Fibroblast of the conjunctiva (primary cell): ENCODE measurements at regions not wholly inside any gene's neighbourhood (a gene's known extent, or its start where the extent isn't known, plus 50 kb on each side); places are given as distances from the start of the nearest gene placed in this dataset.

Experiments used
- DNase-seq: peaks from one replicate; pipeline ENCODE4 v3.0.0-alpha.2; 2010; ENCODE audit warnings: low read depth

DNA sequence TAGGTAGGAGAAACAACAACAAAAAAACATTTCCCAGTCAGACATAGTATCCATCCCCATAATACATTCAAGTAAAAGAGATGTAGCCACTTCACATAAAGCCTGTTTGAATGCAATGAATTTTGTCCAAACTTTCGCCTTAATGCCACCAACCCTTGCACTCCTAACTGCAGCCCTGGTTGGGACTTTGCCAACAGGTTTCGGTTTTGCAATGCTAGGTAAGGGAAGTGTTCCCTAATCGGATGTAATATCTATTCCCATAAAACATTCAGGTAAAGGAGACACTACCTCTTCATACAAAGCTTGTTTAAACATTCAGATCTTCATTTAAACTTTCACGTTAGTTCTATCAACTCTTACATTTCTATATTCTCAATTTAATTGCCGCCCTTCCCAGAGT is 336.1 kb downstream of the DRD1 start:
- no peak for DNase-seq

GRCh38 chr5:175107028-175107588 is 336.9 kb downstream of the DRD1 start:
- no peak for DNase-seq

DNA sequence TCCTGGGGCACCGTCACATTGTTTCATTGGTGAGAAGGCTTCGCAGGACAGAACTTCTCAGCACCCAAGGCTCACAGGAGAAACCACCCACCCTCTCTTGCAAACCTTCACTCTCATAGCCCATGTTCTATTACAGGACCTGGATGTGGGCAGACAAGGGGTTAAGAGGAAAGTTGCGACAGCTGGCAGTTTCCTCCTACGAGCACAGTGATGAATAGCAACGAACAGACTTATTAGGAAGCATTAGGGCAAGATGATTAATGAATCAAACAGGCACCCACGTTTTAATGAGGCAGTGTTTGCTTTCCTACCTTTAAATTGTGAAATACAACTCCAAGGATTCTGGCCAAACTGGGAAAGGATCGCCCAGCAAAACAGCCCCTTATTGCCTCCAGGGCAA is 339.3 kb downstream of the DRD1 start:
- DNase-seq, result no peak

DNA sequence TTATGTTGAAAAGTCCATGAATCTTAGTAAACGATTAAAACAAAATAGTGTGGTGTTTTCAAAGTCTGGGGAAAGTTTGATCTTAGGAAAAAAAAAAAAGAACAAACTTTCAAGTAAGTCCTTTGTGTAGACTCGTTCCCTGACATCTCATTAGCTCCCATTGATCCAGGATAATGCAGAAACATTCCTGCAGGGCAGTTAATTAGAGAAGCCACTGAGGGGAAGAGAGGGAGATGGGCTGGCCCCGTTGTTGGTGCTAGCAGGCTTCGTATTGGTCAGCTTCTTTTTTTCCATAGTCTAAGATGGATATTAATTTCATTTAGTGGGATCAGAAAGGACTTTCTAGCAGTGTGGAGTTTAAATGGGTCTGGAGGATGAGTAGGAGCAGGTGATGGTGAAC is 340.2 kb downstream of the DRD1 start:
- no peak for DNase-seq

- no peak for DNase-seq
Measured at GRCh38 chr5:175102717-175103116, 341.3 kb downstream of the DRD1 start.

DNA sequence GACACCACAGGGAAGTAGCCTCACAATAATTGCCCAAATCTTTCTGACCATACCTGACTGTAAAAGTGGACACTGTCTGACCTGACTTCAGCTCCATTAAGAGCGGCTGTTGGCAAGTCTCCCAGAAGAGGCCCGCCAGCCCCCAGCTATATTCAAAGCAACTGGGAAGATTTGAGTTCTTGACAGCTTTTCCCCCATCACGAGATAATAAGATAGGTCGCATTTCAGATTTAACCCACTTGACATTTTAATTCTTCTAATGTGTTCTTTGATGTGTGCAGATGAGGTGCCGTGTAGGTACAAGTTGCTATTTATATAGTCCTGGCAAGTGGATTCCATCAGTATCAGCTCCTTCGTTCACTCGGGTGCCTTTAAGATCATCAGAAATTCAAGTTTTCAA is 345.7 kb downstream of the DRD1 start:
- no peak for DNase-seq

DNA sequence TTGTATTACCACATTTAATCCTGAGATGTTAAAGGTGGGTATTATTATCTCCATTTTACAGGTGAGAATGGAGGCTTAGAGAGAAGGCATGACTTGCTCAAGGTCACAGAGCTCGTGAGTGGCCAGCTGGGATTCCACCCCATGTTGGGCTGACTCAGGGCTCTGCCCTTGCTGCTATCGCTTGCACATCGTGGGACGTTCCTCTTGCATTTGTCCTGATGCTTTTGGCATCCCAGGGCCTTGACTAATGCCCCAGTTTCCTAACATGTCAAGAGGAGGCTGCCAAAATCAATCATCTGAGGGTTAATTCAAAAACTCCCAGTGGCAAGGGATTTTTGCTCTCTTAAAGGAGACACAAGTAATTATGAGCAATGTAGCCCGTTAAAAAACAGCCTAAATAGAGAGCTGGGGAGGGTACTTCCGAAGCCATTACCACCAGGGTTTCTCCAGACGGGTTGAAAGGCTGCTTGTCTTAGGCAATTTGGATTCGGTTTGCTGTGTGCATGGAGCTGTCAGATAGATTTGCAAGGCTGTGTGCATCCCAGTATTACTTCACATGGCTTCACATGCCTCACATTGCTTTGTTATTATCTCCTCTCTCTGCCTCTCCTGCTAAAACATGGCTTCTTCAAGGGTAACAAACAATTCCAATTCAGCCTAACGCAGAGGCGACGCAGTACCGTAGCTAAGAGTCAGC is 347.4 kb downstream of the DRD1 start:
- DNase-seq, result no peak

GRCh38 chr5:175094461-175094860 is 349.5 kb downstream of the DRD1 start:
- DNase-seq, result no peak

DNA sequence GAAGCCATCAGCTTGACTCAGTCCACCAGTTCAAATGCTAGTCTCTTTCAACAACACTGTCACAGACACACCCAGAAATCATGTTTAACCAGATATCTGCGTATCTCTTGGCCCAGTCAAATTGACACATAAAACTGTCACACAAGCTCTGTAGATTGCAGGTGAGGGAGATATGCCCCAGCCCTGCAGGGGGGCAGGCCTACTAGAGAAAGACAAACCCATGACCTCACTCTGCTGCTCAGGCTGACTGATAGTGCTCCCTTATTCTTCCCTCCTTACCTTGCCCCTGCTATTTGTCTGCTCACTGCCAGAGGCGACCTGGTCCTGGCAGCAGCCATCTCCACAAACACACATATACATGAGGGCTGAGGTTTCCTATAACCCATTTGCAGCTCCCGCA is 351.3 kb downstream of the DRD1 start:
- no peak for DNase-seq

- DNase-seq, result no peak
Measured at GRCh38 chr5:175088963-175089362, 355.0 kb downstream of the DRD1 start.

GRCh38 chr5:175082866-175083590 is 358.6 kb downstream of the MSX2 start:
- no peak for DNase-seq

DNA sequence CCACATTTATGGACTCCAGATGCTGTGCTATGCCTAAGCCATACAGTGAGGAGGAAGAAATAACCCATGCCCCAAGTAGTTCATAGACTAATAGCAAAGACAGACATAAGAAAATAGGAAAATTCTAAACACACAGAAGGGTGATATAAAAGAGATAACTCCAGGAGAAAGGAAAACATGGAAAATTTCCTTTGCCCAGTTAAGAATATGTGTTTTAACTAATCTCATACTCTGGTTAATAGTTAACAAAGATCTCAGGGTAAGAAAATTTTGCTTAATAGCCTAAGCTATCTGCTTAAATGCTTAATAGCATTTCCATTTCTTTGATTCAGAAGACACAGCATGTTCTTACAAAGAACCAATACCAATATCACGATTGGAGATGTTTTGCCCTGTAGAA is 358.0 kb downstream of the MSX2 start:
- DNase-seq, result no peak

DNA sequence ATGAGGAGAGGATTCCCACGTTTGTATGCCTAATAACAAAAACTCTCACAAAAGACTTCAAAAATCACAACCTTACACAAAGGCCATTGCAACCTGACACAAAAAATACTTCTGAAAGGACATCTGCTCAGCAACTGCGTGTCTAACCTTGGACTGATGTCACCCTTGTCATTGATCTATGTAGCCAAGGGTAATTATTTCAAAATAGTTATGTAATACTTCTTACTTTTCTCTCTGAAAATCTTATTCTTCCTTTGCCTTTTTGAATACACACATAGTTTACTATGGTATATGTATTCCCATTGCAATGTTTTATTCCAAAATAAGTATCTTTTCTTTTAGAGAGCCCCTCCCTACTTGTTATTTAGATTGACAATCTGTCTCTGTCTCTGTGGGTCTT is 355.3 kb downstream of the MSX2 start:
- no peak for DNase-seq

- DNase-seq, result no peak
Measured at GRCh38 chr5:175070283-175070682, 345.9 kb downstream of the MSX2 start.

GRCh38 chr5:175060257-175060656 is 335.9 kb downstream of the MSX2 start:
- no peak for DNase-seq

DNA sequence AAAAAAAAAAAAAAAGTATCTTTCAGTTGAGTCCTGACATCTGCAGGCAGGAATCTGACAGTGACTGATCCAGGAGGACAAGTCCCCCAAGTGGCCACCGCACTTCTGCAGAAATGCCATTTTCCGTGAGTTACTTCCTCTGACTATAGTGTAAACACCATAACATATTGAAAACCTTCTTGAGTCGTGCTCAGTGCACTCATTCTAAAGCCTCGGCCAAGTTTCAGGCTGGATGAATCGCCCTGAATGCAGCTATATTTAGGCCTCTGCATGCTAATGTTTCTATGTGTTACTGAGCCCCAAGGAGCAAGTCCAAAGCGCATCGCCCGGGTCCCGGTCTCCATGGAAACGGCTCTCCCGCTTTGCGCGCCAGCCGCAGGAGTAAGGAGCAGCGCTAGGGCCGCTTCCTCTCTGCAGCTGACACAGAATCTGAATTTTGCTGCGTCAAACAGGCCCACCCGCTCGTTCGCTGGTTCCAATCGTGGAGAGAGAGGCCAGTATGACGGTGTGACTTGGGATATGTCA is 335.4 kb downstream of the MSX2 start:
- peak; percentile 5 for DNase-seq

DNA sequence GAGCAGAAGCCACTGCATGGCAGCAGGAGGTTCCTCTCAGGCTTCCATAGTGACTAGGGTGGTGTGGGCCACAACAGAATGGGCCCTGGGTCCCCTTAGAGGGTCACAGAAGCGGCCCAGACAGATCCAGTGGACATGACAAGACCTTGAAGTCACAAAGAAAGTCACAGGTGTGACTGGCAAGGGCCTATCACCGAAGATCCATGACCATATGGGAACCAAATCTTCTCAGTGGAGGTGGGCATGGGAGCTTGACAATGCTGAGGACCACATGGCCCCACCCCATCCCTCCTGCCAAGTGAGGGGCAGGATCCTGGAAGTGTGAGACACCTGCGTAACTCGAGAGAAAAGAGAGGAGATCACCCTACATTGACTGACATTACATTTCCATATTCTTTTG is 332.4 kb downstream of the MSX2 start:
- no peak for DNase-seq

DNA sequence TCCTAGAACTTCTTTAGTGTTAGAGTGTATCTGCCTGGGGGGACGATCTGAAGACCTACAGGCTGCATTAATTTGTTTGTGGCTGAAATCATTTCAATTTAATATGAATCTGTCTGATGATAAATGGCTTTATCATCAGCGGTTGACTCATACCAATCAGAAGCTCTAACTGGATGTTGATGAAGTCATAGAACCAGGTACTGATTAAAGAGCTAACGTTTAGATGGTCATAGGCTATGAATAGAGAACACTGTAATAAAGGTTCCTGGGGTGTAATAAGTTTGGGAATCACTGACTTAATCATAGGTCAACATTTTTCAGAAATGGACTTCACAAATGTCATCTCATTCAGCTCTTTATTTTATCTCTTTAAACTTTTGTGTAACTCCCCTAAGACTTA is 329.9 kb downstream of the MSX2 start:
- no peak for DNase-seq

DNA sequence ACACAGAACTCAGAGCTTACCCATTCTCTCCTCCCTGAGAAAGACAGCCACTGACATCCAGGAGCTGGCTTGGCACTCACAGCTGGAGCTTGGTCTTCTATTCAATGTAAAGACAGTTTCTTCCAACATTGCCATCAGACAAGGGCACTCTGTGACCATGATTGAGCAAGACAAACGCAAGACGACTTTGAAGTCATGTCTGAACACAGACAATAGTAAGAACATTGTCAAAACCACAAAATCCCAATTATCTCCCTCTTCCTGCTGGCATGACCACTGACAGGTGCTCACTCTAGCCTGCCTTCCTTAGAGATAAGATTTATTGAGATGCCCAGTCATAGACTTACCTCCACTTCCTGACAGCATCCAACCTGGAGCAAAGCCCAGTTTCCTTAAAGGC is 328.0 kb downstream of the MSX2 start:
- DNase-seq, result no peak

GRCh38 chr5:175047048-175047447 is 322.7 kb downstream of the MSX2 start:
- no peak for DNase-seq

DNA sequence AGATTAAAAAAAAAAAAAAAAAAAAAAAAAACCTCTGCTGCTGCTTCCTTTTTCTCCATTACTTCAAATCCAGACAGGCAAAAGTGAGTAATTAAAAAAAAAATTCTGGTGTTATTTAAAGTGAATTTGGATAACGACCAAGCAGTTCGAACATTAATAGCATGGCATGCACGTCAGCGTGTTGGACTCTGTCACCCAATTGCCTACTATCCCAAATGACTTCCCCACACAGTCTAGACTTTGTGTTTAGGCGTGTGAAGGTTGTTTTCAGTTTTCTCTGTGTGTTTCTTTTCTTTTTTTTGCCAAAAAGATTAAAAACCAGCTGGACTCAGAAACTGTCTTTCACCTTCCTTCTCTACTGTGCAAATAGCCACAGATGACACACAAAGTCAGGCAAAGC is 321.4 kb downstream of the MSX2 start:
- DNase-seq, result no peak

- no peak for DNase-seq
Measured at GRCh38 chr5:175037820-175038219, 313.4 kb downstream of the MSX2 start.

DNA sequence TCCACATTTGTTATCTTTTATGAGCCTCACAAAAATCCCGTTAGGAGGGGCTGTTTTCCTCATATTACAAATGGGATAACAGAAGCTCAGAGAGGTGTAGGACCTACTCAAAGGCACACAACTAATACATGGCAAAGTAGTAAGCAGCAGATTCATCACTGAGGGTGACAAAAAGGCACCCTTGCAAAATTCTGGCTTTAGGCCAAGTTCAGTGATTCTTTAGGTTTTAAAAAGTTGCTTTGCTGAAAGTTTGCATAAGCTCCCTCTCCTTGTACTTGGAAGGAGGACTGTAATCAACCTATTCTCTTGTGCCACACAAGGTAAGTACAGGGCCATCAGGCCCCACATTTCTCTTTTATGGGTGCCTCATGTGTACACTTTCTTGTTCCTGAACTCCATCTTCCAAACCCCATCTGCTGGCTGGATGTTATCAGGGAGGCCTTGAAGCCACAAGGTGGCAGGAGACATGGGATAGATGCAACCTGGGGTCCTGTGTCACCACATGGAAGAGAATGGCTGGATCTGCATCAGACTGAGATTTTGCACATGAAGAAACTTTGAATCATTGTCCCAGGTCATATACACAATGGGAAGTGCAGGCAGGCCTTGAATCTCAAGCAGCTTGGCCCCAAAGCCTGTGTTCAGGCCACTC is 311.6 kb downstream of the MSX2 start:
- DNase-seq, result no peak
